ENCODE measurements at regions not wholly inside any gene's neighbourhood (a gene's known extent, or its start where the extent isn't known, plus 50 kb on each side); places are given as distances from the start of the nearest gene placed in this dataset.

DNA sequence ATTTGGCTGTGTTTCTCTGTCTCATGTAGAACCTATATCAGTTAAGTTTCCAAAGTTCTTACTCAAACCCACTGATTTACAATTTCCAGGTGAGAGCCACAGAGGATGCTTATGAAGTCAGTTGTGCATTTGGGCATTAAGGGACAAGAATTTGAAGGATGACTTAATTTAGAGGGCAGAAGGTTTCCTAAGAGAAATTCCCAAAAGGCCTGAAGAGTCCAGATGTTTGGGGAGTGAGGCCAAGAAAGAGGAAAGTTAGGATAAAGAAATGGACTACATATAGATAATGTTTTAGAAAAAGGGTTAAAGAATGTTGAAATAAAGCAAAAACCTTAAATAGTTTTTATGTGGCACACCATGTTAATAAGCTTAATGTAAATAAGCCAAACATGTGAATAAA lies 338.7 kb upstream of the GRM7 start:
- Histone ChIP-seq H3K4me3 (no peak overlapping the region), H3K27me3 (no peaks in the 10 kb centered on the region), H3K9me3 (no peaks in the 10 kb centered on the region), H3K27ac (no peak overlapping the region), H3K4me1 (no peaks in the 10 kb centered on the region), H3K36me3 (no peaks in the 10 kb centered on the region)
- TF ChIP-seq, protein P1, sequence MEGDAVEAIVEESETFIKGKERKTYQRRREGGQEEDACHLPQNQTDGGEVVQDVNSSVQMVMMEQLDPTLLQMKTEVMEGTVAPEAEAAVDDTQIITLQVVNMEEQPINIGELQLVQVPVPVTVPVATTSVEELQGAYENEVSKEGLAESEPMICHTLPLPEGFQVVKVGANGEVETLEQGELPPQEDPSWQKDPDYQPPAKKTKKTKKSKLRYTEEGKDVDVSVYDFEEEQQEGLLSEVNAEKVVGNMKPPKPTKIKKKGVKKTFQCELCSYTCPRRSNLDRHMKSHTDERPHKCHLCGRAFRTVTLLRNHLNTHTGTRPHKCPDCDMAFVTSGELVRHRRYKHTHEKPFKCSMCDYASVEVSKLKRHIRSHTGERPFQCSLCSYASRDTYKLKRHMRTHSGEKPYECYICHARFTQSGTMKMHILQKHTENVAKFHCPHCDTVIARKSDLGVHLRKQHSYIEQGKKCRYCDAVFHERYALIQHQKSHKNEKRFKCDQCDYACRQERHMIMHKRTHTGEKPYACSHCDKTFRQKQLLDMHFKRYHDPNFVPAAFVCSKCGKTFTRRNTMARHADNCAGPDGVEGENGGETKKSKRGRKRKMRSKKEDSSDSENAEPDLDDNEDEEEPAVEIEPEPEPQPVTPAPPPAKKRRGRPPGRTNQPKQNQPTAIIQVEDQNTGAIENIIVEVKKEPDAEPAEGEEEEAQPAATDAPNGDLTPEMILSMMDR (IDR thresholded peaks at IDR 0.05) = no peak
- TF ChIP-seq POLR2A (IDR thresholded peaks at IDR 0.05) (no peak), POLR2AphosphoS5 (IDR thresholded peaks at IDR 0.05) (no peak)
- DNase-seq (ENCODE audit: low spot score in 2 of 2) = no peak
- intact Hi-C loops (cut with DNase I; ENCODE audit: low total_unique reads) = no loop called here

DNA sequence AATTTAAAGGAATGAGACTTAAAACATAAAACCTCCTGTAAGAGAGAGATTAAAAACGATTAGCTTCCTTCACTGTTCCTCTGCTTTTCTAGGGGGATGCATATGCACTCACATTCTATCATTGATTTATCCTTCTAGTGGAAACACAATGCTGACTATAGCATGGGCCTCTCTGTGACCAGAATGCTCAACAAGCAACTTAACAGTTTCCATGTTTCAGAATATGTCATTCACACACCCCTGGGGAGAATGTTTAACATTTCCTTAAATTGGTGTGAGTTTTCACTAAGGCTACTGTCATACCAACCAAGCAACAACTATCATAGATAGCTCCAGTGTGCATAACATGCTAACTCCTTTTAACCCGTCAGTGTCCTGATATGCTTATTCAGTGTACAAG lies 337.9 kb upstream of the GRM7 start:
- Histone ChIP-seq H3K36me3 (no peaks in the 10 kb centered on the region), H3K9me3 (no peaks in the 10 kb centered on the region), H3K27ac (no peak overlapping the region), H3K4me1 (no peaks in the 10 kb centered on the region), H3K27me3 (no peaks in the 10 kb centered on the region), H3K4me3 (no peak overlapping the region)
- DNase-seq (ENCODE audit: low spot score in 2 of 2) = no peak
- TF ChIP-seq POLR2AphosphoS5 (IDR thresholded peaks at IDR 0.05) (no peak), POLR2A (IDR thresholded peaks at IDR 0.05) (no peak)
- TF ChIP-seq, protein P1 (IDR thresholded peaks at IDR 0.05) = no peak
- intact Hi-C loops (cut with DNase I; ENCODE audit: low total_unique reads) = no loop called here

DNA sequence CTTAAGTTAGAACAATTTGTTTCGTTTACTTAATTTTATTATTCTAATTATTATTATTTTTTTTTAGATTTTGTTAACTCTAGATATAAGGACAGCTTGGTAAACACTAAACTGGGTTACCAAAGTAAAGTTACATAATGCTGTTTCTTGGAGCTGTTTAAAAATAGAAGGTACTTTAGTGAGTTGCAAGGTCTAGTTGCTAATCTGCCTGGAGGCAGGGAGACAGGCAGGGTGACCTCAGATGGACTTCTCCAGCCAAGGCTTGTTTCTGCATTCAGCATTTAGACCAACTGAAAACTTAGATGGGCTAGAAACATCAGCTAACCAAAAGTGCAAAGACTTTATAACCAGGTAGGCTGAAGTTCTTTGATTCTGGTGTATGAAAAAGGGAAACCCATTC lies 336.4 kb upstream of the GRM7 start:
- DNase-seq (ENCODE audit: low spot score in 2 of 2) = no peak
- no peaks in the 10 kb centered on the region for H3K36me3 ChIP-seq
- no peaks in the 10 kb centered on the region for H3K9me3 ChIP-seq
- H3K27me3 ChIP-seq = no peaks in the 10 kb centered on the region
- intact Hi-C loops (cut with DNase I; ENCODE audit: low total_unique reads) = no loop called here
- H3K4me1 ChIP-seq = no peaks in the 10 kb centered on the region
- H3K27ac ChIP-seq = no peak overlapping the region
- no peak overlapping the region for H3K4me3 ChIP-seq
- TF ChIP-seq POLR2AphosphoS5 (IDR thresholded peaks at IDR 0.05) (no peak), POLR2A (IDR thresholded peaks at IDR 0.05) (no peak)
- TF ChIP-seq, protein P1 (IDR thresholded peaks at IDR 0.05) = no peak

DNA sequence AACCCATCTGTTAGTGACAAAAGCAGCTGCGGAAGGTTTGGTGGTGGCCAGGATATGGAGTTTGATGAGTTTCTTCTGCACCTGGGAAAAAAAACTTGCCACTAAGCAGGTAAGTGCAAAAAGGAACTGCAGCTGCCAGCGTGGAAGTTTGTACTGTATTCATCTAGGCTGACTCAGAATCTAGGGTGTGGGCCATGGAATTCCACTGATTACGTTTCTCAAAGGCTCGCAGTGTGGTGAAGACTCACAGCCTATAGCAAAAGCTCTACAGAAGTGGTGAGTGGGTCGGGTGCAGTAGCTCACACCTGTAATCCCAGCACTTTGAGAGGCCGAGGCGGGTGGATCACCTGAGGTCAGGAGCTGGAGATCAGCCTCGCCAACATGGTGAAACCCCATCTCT lies 334.6 kb upstream of the GRM7 start:
- H3K36me3 ChIP-seq = no peaks in the 10 kb centered on the region
- H3K4me1 ChIP-seq = no peaks in the 10 kb centered on the region
- H3K27me3 ChIP-seq = no peaks in the 10 kb centered on the region
- TF ChIP-seq POLR2AphosphoS5 (IDR thresholded peaks at IDR 0.05) (no peak), POLR2A (IDR thresholded peaks at IDR 0.05) (no peak)
- TF ChIP-seq, protein P1 (IDR thresholded peaks at IDR 0.05) = no peak
- H3K4me3 ChIP-seq = no peak overlapping the region
- intact Hi-C loops (cut with DNase I; ENCODE audit: low total_unique reads) = no loop called here
- H3K27ac ChIP-seq = no peak overlapping the region
- H3K9me3 ChIP-seq = no peaks in the 10 kb centered on the region
- DNase-seq (ENCODE audit: low spot score in 2 of 2) = no peak

DNA sequence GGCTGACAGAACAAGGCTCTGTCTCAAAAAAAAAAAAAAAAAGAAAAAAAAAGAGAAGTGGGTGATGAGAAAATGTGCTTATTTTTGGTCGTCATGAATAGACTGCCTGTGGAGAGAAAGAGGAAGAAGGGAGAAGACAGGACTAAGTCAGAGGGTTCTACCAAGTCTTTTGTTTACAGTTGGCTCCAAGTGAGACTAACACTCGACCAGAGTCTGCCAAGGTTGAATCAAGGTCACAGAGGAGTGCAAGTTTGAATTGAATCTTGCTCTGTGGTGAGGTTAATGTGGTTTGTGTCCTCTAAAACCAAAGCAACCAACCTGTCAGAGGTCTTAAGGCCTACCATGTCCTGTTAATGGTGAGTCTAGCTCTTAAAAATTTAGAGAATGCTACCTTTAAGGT lies 334.1 kb upstream of the GRM7 start:
- no peaks in the 10 kb centered on the region for H3K4me1 ChIP-seq
- TF ChIP-seq POLR2AphosphoS5 (IDR thresholded peaks at IDR 0.05) = no peak
- H3K27me3 ChIP-seq = no peaks in the 10 kb centered on the region
- H3K36me3 ChIP-seq = no peaks in the 10 kb centered on the region
- no peaks in the 10 kb centered on the region for H3K9me3 ChIP-seq
- H3K27ac ChIP-seq = no peak overlapping the region
- intact Hi-C loops (cut with DNase I; ENCODE audit: low total_unique reads) = no loop called here
- no peak for DNase-seq (ENCODE audit: low spot score in 2 of 2)
- no peak overlapping the region for H3K4me3 ChIP-seq

DNA sequence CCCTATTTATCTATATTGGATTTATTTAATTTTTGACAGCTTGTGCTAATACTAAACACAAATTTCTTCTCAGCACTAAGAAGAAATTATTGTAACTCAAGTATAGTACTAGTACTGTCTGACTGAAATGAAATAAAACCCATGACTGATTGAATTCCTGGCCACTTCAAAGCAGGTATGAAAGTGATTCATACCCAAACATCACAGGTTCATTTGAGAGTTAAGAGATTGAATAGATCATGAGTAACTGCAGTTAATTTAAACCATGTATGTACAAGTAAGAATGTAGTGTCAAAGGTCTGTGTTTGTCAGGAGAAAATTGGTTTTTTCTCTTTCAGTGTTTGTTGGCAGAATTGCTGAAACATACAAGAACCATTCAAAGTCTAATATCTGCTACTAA lies 332.0 kb upstream of the GRM7 start:
- no peak overlapping the region for H3K27ac ChIP-seq
- no peak for DNase-seq (ENCODE audit: low spot score in 2 of 2)
- no peaks in the 10 kb centered on the region for H3K36me3 ChIP-seq
- intact Hi-C loops (cut with DNase I; ENCODE audit: low total_unique reads) = no loop called here
- H3K4me3 ChIP-seq = no peak overlapping the region
- no peak for TF ChIP-seq POLR2AphosphoS5 (IDR thresholded peaks at IDR 0.05)
- TF ChIP-seq, protein P1 (IDR thresholded peaks at IDR 0.05) = no peak
- TF ChIP-seq POLR2A (IDR thresholded peaks at IDR 0.05) = no peak
- no peaks in the 10 kb centered on the region for H3K27me3 ChIP-seq
- H3K9me3 ChIP-seq = no peaks in the 10 kb centered on the region
- no peaks in the 10 kb centered on the region for H3K4me1 ChIP-seq
